ENCODE measurements at regions not wholly inside any gene's neighbourhood (a gene's known extent, or its start where the extent isn't known, plus 50 kb on each side); places are given as distances from the start of the nearest gene placed in this dataset.

DNA sequence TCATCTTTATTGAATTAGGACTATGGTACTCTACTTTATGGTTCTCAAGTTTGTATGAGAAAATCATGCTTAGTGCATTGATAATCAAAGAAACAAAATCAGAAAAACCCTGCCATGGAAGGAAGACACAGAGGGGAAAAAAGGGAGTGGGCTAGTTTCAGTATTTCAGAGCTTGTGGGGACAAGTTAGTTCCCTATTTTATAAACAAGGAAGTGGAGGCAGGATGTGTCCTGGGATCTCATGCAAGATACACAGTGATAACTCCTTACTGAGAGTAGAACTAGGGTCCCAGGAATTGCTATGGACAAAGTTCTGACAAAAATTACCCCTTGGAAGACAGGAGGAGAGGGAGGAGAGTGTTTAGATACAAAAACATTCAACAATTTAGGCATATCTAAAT, 1277.3 kb downstream of the UQCRFS1 start:
- TF ChIP-seq POLR2A (IDR thresholded peaks at IDR 0.05): no peak
- TF ChIP-seq CTCF (IDR thresholded peaks at IDR 0.05): no peak
